Type B pancreatic cell (in vitro differentiated cells): ENCODE measurements at regions not wholly inside any gene's neighbourhood (a gene's known extent, or its start where the extent isn't known, plus 50 kb on each side); places are given as distances from the start of the nearest gene placed in this dataset.
"Not testable (repeated sequence)": the region's sequence is repeated elsewhere in the genome, so short reads cannot be mapped to it uniquely, and the experiment has no call there.

ENCODE experiments used
- DNase-seq: peaks from one replicate; pipeline ENCODE4 v3.0.0; 2021; ENCODE audit warnings: mixed read lengths; ENCODE audit not compliant: unreplicated experiment; ENCODE audit errors: extremely low spot score
- H3K27ac Mint-ChIP-seq: 2 replicates; pipeline ENCODE4 v1.8.0; 2021; ENCODE audit warnings: mild to moderate bottlenecking, mixed read lengths
- H3K27me3 Mint-ChIP-seq: 2 replicates; pipeline ENCODE4 v1.8.0; 2021; ENCODE audit warnings: mixed read lengths
- H3K36me3 Mint-ChIP-seq: 2 replicates; pipeline ENCODE4 v1.8.0; 2021; ENCODE audit warnings: mixed read lengths
- H3K4me1 Mint-ChIP-seq: one replicate; pipeline ENCODE4 v1.8.0; 2021; ENCODE audit warnings: mixed read lengths; ENCODE audit not compliant: unreplicated experiment
- H3K4me3 Mint-ChIP-seq: 2 replicates; pipeline ENCODE4 v1.8.0; 2021; ENCODE audit warnings: mild to moderate bottlenecking, mixed read lengths
- H3K9me3 Mint-ChIP-seq: 2 replicates; pipeline ENCODE4 v1.8.0; 2021; ENCODE audit warnings: mixed read lengths
- TF ChIP-seq, protein P1 (sequence below): fragments of 200-600 bp; sonication (generic); conservative IDR thresholded peaks from 2 replicates; pipeline ENCODE4 v1.5.0; 2021; ENCODE audit warnings: antibody characterized with exemption, mild to moderate bottlenecking

DNA sequence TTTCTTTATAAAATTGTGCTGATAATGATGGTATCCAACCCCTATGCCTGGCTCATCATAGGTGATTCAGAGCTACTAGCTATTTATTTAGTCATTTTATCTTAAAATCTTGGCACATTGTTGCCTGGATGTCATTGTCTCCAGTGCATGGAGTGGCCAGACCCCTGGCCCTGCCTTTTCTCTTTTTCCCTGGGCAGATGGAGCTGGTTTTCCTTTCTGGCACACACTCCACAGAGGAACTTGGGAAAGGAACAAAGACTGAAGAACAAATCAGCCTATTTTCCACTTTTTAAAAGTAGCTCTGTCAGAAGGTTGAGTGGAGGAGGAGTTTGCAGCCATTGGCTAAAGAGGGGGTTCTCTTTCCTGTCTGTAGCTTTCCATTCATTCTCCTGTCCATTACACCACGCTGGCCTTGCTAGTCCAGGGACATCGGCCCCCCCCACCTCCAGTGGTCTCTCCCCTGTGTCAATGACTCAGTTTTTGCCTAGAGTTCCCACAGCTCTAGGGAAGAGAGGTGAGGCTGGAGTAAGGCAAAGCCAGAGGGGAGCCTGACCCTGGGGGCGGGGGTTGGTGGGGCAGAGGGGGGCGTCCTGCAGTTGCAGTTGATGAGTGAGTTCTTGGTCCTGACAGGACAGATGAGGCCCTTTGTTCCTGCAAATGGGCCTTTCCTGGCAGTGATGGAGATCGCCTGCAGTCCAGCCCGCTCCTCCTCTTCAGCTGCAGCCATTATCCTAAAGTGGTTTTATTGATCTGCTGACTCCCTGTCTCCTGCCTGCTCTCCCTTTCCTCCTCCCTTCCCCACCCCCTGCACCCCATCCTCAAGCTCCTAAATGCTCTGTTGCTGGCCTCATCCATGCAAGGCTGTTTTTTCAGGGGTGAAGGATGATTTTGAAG is 774.5 kb downstream of the DHX35 start:
- H3K27me3 Mint-ChIP-seq = no peaks in the 10 kb centered on the region
- peaks cover 10% of the 10 kb centered on the region for H3K4me1 Mint-ChIP-seq
- no peak overlapping the region for H3K4me3 Mint-ChIP-seq
- H3K36me3 Mint-ChIP-seq = no peaks in the 10 kb centered on the region
- TF ChIP-seq, protein P1, sequence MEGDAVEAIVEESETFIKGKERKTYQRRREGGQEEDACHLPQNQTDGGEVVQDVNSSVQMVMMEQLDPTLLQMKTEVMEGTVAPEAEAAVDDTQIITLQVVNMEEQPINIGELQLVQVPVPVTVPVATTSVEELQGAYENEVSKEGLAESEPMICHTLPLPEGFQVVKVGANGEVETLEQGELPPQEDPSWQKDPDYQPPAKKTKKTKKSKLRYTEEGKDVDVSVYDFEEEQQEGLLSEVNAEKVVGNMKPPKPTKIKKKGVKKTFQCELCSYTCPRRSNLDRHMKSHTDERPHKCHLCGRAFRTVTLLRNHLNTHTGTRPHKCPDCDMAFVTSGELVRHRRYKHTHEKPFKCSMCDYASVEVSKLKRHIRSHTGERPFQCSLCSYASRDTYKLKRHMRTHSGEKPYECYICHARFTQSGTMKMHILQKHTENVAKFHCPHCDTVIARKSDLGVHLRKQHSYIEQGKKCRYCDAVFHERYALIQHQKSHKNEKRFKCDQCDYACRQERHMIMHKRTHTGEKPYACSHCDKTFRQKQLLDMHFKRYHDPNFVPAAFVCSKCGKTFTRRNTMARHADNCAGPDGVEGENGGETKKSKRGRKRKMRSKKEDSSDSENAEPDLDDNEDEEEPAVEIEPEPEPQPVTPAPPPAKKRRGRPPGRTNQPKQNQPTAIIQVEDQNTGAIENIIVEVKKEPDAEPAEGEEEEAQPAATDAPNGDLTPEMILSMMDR = no peak
- DNase-seq = no peak
- H3K9me3 Mint-ChIP-seq = peaks cover 7% of the 10 kb centered on the region
- H3K27ac Mint-ChIP-seq = no peak overlapping the region

DNA sequence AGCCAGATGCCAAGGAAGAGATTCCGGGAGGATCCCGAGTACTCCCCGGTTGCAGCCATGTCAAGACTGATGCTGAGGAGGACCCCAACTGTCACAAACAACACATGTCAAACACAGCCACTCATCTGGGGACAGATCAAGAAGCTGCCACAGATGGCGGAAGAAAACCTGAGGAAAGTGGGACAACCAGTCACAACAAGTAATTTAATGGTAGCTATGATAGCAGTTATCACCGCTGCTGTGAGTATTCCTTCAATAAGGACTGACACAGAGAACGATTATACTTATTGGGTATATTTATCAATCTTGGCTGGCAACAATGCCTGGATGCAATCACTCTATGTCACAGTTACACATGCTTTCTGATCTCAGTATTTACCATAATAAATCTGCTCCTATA is 763.4 kb downstream of the DHX35 start:
- H3K4me3 Mint-ChIP-seq, DNase-seq, H3K27ac Mint-ChIP-seq, H3K27me3 Mint-ChIP-seq, H3K36me3 Mint-ChIP-seq, H3K4me1 Mint-ChIP-seq: not testable (repeated sequence)
- peaks cover 18% of the 10 kb centered on the region for H3K9me3 Mint-ChIP-seq

DNA sequence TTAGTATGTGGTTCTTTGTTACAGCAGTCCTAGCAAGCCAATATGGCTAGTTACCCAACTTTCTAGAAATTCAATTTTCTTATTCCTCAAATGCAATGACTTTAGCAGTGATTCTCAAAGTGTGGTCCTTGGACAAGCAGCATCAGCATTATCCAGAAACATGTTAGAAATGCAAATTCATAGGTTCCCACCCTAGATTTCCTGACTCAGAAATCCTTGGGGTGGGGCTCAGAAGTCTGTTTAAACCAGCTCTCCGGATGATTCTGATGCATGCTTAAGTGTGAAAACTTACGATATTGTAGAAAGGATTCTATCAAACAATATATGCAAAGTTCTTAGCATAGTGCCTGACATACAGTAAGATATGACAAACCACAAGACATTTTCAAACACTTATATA is 757.1 kb downstream of the DHX35 start:
- TF ChIP-seq, protein P1 = no peak
- H3K4me1 Mint-ChIP-seq = peaks cover 14% of the 10 kb centered on the region
- DNase-seq = no peak
- no peaks in the 10 kb centered on the region for H3K9me3 Mint-ChIP-seq
- H3K36me3 Mint-ChIP-seq = no peaks in the 10 kb centered on the region
- H3K27ac Mint-ChIP-seq = no peak overlapping the region
- H3K27me3 Mint-ChIP-seq = no peaks in the 10 kb centered on the region
- H3K4me3 Mint-ChIP-seq = no peak overlapping the region

DNA sequence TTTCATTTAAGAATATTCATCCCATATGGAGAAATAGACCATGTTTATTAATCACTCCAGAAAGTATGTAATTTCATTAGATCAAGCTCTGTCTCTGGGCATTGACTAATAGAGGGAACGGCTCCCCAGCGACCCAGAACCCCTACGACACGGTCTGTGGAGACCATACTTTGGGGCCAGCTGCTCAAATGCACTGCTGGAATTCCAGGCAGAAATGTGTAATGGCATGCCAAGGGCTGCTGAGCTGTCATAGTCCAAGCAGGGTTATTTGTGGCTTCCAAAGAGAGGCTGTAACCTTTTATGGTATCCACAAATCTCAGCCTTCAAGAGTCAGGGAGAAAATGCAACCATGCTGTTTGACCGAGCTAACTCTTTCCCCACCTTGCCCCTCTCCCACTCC is 755.8 kb downstream of the DHX35 start:
- H3K27me3 Mint-ChIP-seq = no peaks in the 10 kb centered on the region
- H3K9me3 Mint-ChIP-seq = no peaks in the 10 kb centered on the region
- H3K4me1 Mint-ChIP-seq = peaks cover 14% of the 10 kb centered on the region
- no peak overlapping the region for H3K4me3 Mint-ChIP-seq
- no peaks in the 10 kb centered on the region for H3K36me3 Mint-ChIP-seq
- DNase-seq = no peak
- no peak overlapping the region for H3K27ac Mint-ChIP-seq
- TF ChIP-seq, protein P1 = no peak

DNA sequence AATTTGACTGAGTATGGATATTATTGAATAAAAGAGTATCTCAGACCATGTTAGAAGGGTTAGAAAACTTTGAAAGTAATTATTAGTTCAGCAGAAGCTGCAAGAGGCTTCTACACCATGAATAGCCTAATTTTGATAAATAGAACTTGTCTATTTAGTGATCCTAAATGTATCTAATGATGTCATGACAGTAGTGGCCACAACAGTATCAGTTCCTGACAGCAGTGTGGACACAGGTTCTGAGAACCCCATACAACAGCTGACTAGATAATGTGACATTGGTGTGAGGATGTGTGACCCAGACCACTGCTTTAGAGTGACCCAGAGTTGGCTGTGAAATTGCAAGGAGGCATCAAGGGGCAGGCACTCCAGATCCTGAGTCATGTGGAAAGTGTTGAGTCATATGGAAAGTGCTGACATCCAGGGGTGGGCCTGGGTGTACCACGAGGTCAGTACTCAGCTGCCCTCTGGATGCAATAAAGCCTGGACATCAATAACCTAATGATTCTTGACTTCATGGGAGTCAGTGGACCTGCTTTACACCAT is 754.7 kb downstream of the DHX35 start:
- H3K9me3 Mint-ChIP-seq = no peaks in the 10 kb centered on the region
- no peak for DNase-seq
- TF ChIP-seq, protein P1 = no peak

DNA sequence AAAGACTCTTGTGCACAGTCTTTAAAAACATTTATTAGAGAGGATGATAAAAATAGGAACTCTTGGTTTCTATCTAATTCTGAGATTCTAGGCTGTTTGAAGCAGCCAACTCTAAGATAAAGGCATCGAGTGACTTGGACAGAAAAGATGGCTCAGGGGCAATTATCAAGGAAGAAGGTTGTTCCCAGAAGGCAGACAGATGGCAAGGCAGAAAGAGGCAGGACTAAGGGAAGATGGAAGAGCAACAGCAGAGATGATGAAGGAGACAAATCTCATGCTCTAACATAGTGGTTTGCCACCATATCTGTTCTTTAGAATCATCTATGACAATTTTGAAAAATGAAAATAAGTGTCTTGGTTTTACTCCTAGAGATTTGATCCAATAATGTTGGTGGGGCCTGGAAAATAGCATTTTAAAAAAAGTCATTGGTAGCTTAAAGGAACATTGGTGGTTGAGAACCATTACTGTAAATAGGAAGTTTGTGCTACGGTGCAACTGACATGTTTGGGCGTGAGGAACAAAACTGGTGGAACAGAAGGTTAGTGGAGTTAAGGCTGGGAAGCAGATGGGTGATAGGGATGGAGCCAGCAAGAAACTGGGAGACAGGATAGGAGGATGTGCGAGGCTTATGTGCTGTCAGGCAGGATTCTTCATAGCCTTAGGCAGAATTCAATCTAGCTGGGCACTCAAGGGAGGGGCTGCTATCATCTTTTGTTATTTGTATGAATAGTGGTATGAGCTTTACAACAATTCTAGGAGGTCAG is 751.1 kb downstream of the DHX35 start:
- TF ChIP-seq, protein P1 = no peak
- H3K4me1 Mint-ChIP-seq = peaks cover 8% of the 10 kb centered on the region
- H3K9me3 Mint-ChIP-seq = no peaks in the 10 kb centered on the region
- no peak for DNase-seq
- no peaks in the 10 kb centered on the region for H3K36me3 Mint-ChIP-seq
- no peak overlapping the region for H3K4me3 Mint-ChIP-seq
- no peaks in the 10 kb centered on the region for H3K27me3 Mint-ChIP-seq
- no peak overlapping the region for H3K27ac Mint-ChIP-seq

More for the DNA sequence above, 754.7 kb downstream of the DHX35 start:
- no peak overlapping the region for H3K4me3 Mint-ChIP-seq
- H3K36me3 Mint-ChIP-seq = no peaks in the 10 kb centered on the region
- H3K27me3 Mint-ChIP-seq = no peaks in the 10 kb centered on the region
- H3K4me1 Mint-ChIP-seq = peaks cover 14% of the 10 kb centered on the region
- no peak overlapping the region for H3K27ac Mint-ChIP-seq
